Endothelial cell of umbilical vein (primary cell): ENCODE measurements at regions not wholly inside any gene's neighbourhood (a gene's known extent, or its start where the extent isn't known, plus 50 kb on each side); places are given as distances from the start of the nearest gene placed in this dataset.

ENCODE experiments used
- BruUV-seq: library from RNA; stranded (reverse); fragments of 400-500 nt; replicated peaks from 2 replicates; lab custom pipeline; 2021; lab: Mats Ljungman, UMichigan
- CTCF ChIA-PET: fragments of 300-600, 350-600 bp; sonication (Branson Sonifier 250); formaldehyde crosslinking; loops from one replicate; lab custom pipeline; 2021; ENCODE audit warnings: antibody characterized with exemption, inconsistent platforms; lab: Charles Lee
- POLR2A ChIA-PET: fragments of 300-600, 350-600 bp; sonication (Branson Sonifier 250); formaldehyde crosslinking; loops from one replicate; lab custom pipeline; 2021; ENCODE audit warnings: antibody characterized with exemption, inconsistent platforms; lab: Charles Lee
- DNase-seq: peaks from one replicate; pipeline ENCODE4 v3.0.0-alpha.2; 2011; ENCODE audit warnings: low read depth, low spot score
- FAIRE-seq: peaks from 2 replicates; lab custom pipeline; 2011; peaks lifted over from hg19 to GRCh38; lab: Jason Lieb, UNC
- H2AFZ ChIP-seq: 2 replicates; pipeline ENCODE4 v1.6.0; 2012; ENCODE audit warnings: low read depth, low read length, control low read depth, inconsistent platforms
- H3K27ac ChIP-seq: 2 replicates; pipeline ENCODE4 v1.5.1; 2011; ENCODE audit warnings: low read depth, mild to moderate bottlenecking, control low read depth, low read length, moderate library complexity; ENCODE audit not compliant: insufficient read depth
- H3K27me3 ChIP-seq, 2 experiments: 2 replicates each; pipeline versions ENCODE4 v1.6.0 to v1.6.1; 2011; ENCODE audit warnings: low read length in 2 of 2, mixed read lengths in 1 of 2; ENCODE audit not compliant: control insufficient read depth in 2 of 2, insufficient read depth in 2 of 2
- H3K36me3 ChIP-seq, 2 experiments: 2 replicates in 1 of 2; 3 replicates in 1 of 2; pipeline ENCODE4 v1.5.1; 2011; ENCODE audit warnings: low read length in 2 of 2, mild to moderate bottlenecking in 1 of 2, moderate library complexity in 1 of 2; ENCODE audit not compliant: control insufficient read depth in 2 of 2, insufficient read depth in 2 of 2; ENCODE audit errors: extremely low read depth in 1 of 2
- H3K4me1 ChIP-seq: 3 replicates; pipeline ENCODE4 v1.5.1; 2011; ENCODE audit warnings: mild to moderate bottlenecking, low read length; ENCODE audit not compliant: control insufficient read depth, insufficient read depth; ENCODE audit errors: extremely low read depth
- H3K4me2 ChIP-seq: 2 replicates; pipeline ENCODE4 v1.6.1; 2011; ENCODE audit warnings: low read length, control low read depth, mixed read lengths; ENCODE audit not compliant: insufficient read depth
- H3K4me3 ChIP-seq, 3 experiments: fragments of 200-600 bp in 1 of 3; sonication (generic), shearing (Covaris generic) in 1 of 3; replicated peaks in 1 of 3; 2 replicates each; pipeline ENCODE4 v1.5.1; 2011 to 2016; ENCODE audit warnings: control low read depth in 3 of 3, low read length in 3 of 3, mild to moderate bottlenecking in 2 of 3, inconsistent platforms in 1 of 3, low read depth in 1 of 3, moderate library complexity in 1 of 3; ENCODE audit not compliant: insufficient read depth in 1 of 3
- H3K79me2 ChIP-seq: 2 replicates; pipeline ENCODE4 v1.6.0; 2012; ENCODE audit warnings: low read length, inconsistent platforms; ENCODE audit not compliant: control insufficient read depth, insufficient read depth
- H3K9ac ChIP-seq: replicated peaks from 2 replicates; pipeline ENCODE3; 2011; ENCODE audit warnings: low read length, control low read depth; ENCODE audit not compliant: insufficient read depth; ENCODE audit errors: extremely low read depth
- H3K9me1 ChIP-seq: replicated peaks from 3 replicates; pipeline ENCODE4 v1.6.0; 2011; ENCODE audit warnings: mild to moderate bottlenecking, low read length; ENCODE audit not compliant: control insufficient read depth, insufficient read depth; ENCODE audit errors: extremely low read depth
- H3K9me3 ChIP-seq: replicated peaks from 2 replicates; pipeline ENCODE4 v1.5.1; 2012; ENCODE audit warnings: low read length, inconsistent platforms; ENCODE audit not compliant: control insufficient read depth, insufficient read depth
- H4K20me1 ChIP-seq: replicated peaks from 2 replicates; pipeline ENCODE3; 2011; ENCODE audit warnings: mild to moderate bottlenecking, low read length; ENCODE audit not compliant: control insufficient read depth, insufficient read depth; ENCODE audit errors: extremely low read depth
- EZH2 ChIP-seq: IDR thresholded peaks from 2 replicates; pipeline ENCODE4 v1.6.1; 2012; ENCODE audit warnings: borderline replicate concordance, low read depth, mild to moderate bottlenecking, moderate library complexity, low read length, inconsistent platforms; ENCODE audit not compliant: severe bottlenecking
- FOS ChIP-seq: IDR thresholded peaks from 2 replicates; pipeline ENCODE4 v1.6.1; 2011; ENCODE audit warnings: mild to moderate bottlenecking, low read length, moderate library complexity, borderline replicate concordance; ENCODE audit not compliant: insufficient read depth
- GATA2 ChIP-seq: IDR thresholded peaks from 2 replicates; pipeline ENCODE4 v1.7.0; 2011; ENCODE audit warnings: low read depth, mild to moderate bottlenecking, moderate library complexity, mixed read lengths, low read length; ENCODE audit not compliant: insufficient read length, insufficient read depth
- JUN ChIP-seq: IDR thresholded peaks from 2 replicates; pipeline ENCODE4 v1.6.1; 2011; ENCODE audit warnings: borderline replicate concordance, low read depth; ENCODE audit not compliant: insufficient read length, insufficient read depth
- MYC ChIP-seq: IDR thresholded peaks from one replicate; pipeline ENCODE4 v1.6.1; 2011; ENCODE audit warnings: mild to moderate bottlenecking, low read depth, low read length
- POLR2A ChIP-seq: IDR thresholded peaks from 2 replicates; pipeline ENCODE4 v1.6.1; 2012; ENCODE audit warnings: low read depth, mild to moderate bottlenecking, control low read depth, low read length
- POLR2AphosphoS5 ChIP-seq: IDR thresholded peaks from 2 replicates; pipeline ENCODE4 v1.6.1; 2012; ENCODE audit warnings: low read depth, mild to moderate bottlenecking, control low read depth, low read length, moderate library complexity; ENCODE audit not compliant: insufficient read depth
- dilution Hi-C: fragments of 300-500 bp; cut with MboI; formaldehyde crosslinking; loops from one replicate; pipeline ENCODE4 v1.15.0; 2019; ENCODE audit warnings: low sequenced_read_pairs; ENCODE audit not compliant: extremely low pct_ligation_motif_present
- intact Hi-C: fragments of 100-400 bp; cut with micrococcal nuclease; formaldehyde crosslinking; loops from one replicate; pipeline ENCODE4 v1.10.0; 2022
- TF ChIP-seq, protein P1 (sequence below): IDR thresholded peaks from 2 replicates; pipeline ENCODE4 v1.6.1; 2011; ENCODE audit not compliant: insufficient read depth, insufficient read length
- TF ChIP-seq, protein P2 (sequence below), 2 donors: IDR thresholded peaks; 1 replicate in 1 of 2; 2 replicates in 1 of 2; pipeline ENCODE4 v1.5.1; 2011; ENCODE audit warnings: low read length in 2 of 2, mild to moderate bottlenecking in 2 of 2, moderate library complexity in 2 of 2, control low read depth in 1 of 2, inconsistent platforms in 1 of 2, low read depth in 1 of 2; ENCODE audit not compliant: insufficient read depth in 1 of 2; ENCODE audit errors: extremely low read depth in 1 of 2

DNA sequence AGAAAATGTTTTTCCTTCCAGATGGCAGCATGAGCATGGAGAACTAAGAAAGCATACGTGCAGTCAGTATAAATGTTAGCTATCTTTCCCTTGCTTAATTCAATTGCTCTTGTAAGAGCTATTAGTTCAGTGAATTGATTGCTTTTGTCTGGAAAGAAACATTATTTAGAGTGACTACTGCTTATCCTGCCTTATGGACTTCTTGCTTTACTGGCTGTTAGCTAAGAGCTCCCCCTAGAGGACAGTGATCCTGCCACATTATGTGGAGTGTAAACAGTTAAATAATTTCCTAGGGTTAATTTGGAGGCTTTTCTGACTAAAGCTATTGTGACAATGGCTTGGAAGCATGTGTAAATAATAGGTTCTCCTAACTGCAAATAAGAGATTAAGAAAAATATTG lies 1402.4 kb downstream of the FAM133A start:
- BruUV-seq = no TSS peak
- intact Hi-C loops = no loop called here

More for the DNA sequence above, 1402.4 kb downstream of the FAM133A start:
- H3K9me3 ChIP-seq = no peaks in the 10 kb centered on the region
- CTCF ChIA-PET = no interaction called here
- no peak overlapping the region for H3K27ac ChIP-seq
- POLR2A ChIA-PET = no interaction called here
- no peak overlapping the region for H3K9ac ChIP-seq
- dilution Hi-C loops = no loop called here
- H3K27me3 ChIP-seq = no peaks in the 10 kb centered on the region
- no peak overlapping the region for H3K4me3 ChIP-seq
- H4K20me1 ChIP-seq = no peaks in the 10 kb centered on the region
- FAIRE-seq = no peak
- no peaks in the 10 kb centered on the region for H3K36me3 ChIP-seq
- H2AFZ ChIP-seq = no peak overlapping the region
- TF ChIP-seq, protein P1, sequence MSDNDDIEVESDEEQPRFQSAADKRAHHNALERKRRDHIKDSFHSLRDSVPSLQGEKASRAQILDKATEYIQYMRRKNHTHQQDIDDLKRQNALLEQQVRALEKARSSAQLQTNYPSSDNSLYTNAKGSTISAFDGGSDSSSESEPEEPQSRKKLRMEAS = no peak
- TF ChIP-seq POLR2A (no peak), EZH2 (no peak), FOS (no peak), JUN (no peak), POLR2AphosphoS5 (no peak), MYC (no peak), GATA2 (no peak)
- TF ChIP-seq, protein P2, sequence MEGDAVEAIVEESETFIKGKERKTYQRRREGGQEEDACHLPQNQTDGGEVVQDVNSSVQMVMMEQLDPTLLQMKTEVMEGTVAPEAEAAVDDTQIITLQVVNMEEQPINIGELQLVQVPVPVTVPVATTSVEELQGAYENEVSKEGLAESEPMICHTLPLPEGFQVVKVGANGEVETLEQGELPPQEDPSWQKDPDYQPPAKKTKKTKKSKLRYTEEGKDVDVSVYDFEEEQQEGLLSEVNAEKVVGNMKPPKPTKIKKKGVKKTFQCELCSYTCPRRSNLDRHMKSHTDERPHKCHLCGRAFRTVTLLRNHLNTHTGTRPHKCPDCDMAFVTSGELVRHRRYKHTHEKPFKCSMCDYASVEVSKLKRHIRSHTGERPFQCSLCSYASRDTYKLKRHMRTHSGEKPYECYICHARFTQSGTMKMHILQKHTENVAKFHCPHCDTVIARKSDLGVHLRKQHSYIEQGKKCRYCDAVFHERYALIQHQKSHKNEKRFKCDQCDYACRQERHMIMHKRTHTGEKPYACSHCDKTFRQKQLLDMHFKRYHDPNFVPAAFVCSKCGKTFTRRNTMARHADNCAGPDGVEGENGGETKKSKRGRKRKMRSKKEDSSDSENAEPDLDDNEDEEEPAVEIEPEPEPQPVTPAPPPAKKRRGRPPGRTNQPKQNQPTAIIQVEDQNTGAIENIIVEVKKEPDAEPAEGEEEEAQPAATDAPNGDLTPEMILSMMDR (IDR thresholded peaks at IDR 0.05; ENCODE audit: extremely low read depth in 1 of 2, insufficient read depth in 1 of 2, low read depth in 1 of 2, low read length in 2 of 2) = no peak
- H3K79me2 ChIP-seq = no peaks in the 10 kb centered on the region
- H3K4me2 ChIP-seq = no peak overlapping the region
- no peaks in the 10 kb centered on the region for H3K4me1 ChIP-seq
- no peak for DNase-seq
- H3K9me1 ChIP-seq = no peaks in the 10 kb centered on the region
